ENCODE measurements at regions not wholly inside any gene's neighbourhood (a gene's known extent, or its start where the extent isn't known, plus 50 kb on each side); places are given as distances from the start of the nearest gene placed in this dataset.

DNA sequence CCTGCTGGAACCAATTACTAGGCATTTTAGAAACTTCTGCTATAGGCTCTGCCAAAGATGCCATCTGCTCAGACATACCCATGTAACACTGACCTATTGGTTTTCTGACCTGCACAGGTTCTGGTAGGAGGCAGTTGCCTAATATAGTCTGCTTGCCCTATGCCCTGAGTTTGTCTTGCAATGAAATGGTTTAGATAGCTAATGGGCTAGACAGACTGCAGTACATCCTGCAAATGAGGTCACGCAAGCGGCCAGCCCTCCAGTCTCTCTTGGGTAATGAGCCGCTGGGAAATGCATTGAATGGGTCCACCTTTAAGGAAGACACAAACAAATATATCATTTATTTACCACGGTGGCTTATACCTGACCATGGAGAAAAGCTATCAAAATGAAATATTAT is 90.6 kb upstream of the B3GAT2 start:
- no peak for DNase-seq
- no peak overlapping the region for H3K56ac ChIP-seq (ENCODE audit: insufficient read length, low read depth, low read length)
- no peaks in the 10 kb centered on the region for H3K79me1 ChIP-seq (ENCODE audit: insufficient read depth, low read depth, low read length, poor library complexity, severe bottlenecking)
- H2AK5ac ChIP-seq (ENCODE audit: insufficient read length, low read length): no peak overlapping the region
- H4K5ac ChIP-seq (ENCODE audit: insufficient read length, low read depth, low read length): no peak overlapping the region
- no peak overlapping the region for H3K14ac ChIP-seq (ENCODE audit: insufficient read depth, low read length)
- Mint-ChIP-seq H3K4me3 (no peak overlapping the region), H3K4me1 (peaks cover 0 to 3% of the 10 kb centered on the region in 2 experiments; a peak in 2 of 4 replicates), H3K36me3 (ENCODE audit: insufficient read depth in 1 of 3, low read depth in 3 of 3) (no peaks in the 10 kb centered on the region), H3K27ac (no peak overlapping the region), H3K27me3 (ENCODE audit: low read depth) (no peaks in the 10 kb centered on the region), H3K9me3 (no peaks in the 10 kb centered on the region)
- no peak overlapping the region for H2AFZ ChIP-seq (ENCODE audit: low read length)
- no CpG with 5 or more reads among the region's 4 CpGs for WGBS (ENCODE audit: extremely low coverage, insufficient read length, low lambda C conversion rate)
- no peaks in the 10 kb centered on the region for H3K9me3 ChIP-seq (ENCODE audit: control insufficient read depth, low read depth, low read length)
- TF ChIP-seq, protein P1, sequence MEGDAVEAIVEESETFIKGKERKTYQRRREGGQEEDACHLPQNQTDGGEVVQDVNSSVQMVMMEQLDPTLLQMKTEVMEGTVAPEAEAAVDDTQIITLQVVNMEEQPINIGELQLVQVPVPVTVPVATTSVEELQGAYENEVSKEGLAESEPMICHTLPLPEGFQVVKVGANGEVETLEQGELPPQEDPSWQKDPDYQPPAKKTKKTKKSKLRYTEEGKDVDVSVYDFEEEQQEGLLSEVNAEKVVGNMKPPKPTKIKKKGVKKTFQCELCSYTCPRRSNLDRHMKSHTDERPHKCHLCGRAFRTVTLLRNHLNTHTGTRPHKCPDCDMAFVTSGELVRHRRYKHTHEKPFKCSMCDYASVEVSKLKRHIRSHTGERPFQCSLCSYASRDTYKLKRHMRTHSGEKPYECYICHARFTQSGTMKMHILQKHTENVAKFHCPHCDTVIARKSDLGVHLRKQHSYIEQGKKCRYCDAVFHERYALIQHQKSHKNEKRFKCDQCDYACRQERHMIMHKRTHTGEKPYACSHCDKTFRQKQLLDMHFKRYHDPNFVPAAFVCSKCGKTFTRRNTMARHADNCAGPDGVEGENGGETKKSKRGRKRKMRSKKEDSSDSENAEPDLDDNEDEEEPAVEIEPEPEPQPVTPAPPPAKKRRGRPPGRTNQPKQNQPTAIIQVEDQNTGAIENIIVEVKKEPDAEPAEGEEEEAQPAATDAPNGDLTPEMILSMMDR (conservative IDR thresholded peaks at IDR 0.05): no peak
- H3K9ac ChIP-seq (ENCODE audit: extremely low read depth, insufficient read length, low read length): no peak overlapping the region
- H4K8ac ChIP-seq (replicated peaks; ENCODE audit: insufficient read length, low read depth, low read length): no peak overlapping the region
- no peak overlapping the region for H2BK120ac ChIP-seq (ENCODE audit: low read depth, low read length, poor library complexity, severe bottlenecking)
- no peaks in the 10 kb centered on the region for H3K23me2 ChIP-seq (ENCODE audit: insufficient read length, low read depth, low read length, poor library complexity, severe bottlenecking)
- H3K27ac ChIP-seq (ENCODE audit: insufficient read length, low read depth, low read length): no peak overlapping the region
- H2BK5ac ChIP-seq (ENCODE audit: insufficient read length, low read length): no peak overlapping the region
- H3K18ac ChIP-seq (ENCODE audit: insufficient read length, low read depth, low read length): no peak overlapping the region
- no peaks in the 10 kb centered on the region for H4K20me1 ChIP-seq (ENCODE audit: control insufficient read depth, insufficient read depth, insufficient read length)
- peaks cover 3% of the 10 kb centered on the region; the same call in 1 of the 2 replicates for H3K4me1 ChIP-seq (ENCODE audit: insufficient read depth, low read length)
- no peak overlapping the region for H2BK15ac ChIP-seq (ENCODE audit: low read depth, low read length)
- H3K23ac ChIP-seq (ENCODE audit: insufficient read length, low read depth, low read length): no peak overlapping the region
- no peak overlapping the region for H3K4me2 ChIP-seq (ENCODE audit: insufficient read depth, insufficient read length, low read length)
- H3T11ph ChIP-seq (ENCODE audit: low read length): no peak overlapping the region
- H4K91ac ChIP-seq (ENCODE audit: insufficient read length, low read depth, low read length): no peak overlapping the region
- no peak overlapping the region for H2BK12ac ChIP-seq (ENCODE audit: insufficient read length, low read depth, low read length)
- H3K79me2 ChIP-seq (ENCODE audit: insufficient read depth, low read length): no peaks in the 10 kb centered on the region
- no peak overlapping the region for H2BK20ac ChIP-seq (ENCODE audit: low read depth, low read length, poor library complexity, severe bottlenecking)
- no peaks in the 10 kb centered on the region for H3K27me3 ChIP-seq (ENCODE audit: insufficient read depth, low read length)
- no peak overlapping the region for H3K4ac ChIP-seq (ENCODE audit: low read depth, low read length)
